ENCODE measurements at regions not wholly inside any gene's neighbourhood (a gene's known extent, or its start where the extent isn't known, plus 50 kb on each side); places are given as distances from the start of the nearest gene placed in this dataset.

GRCh38 chr6:74764486-74764885 is 441.4 kb downstream of the COL12A1 start:
- no peak for TF ChIP-seq CTCF (IDR thresholded peaks at IDR 0.05)
- TF ChIP-seq POLR2A (IDR thresholded peaks at IDR 0.05): no peak
